GM19099 (cell line): ENCODE measurements at regions not wholly inside any gene's neighbourhood (a gene's known extent, or its start where the extent isn't known, plus 50 kb on each side); places are given as distances from the start of the nearest gene placed in this dataset.

Source experiments
- POLR2A ChIP-seq: IDR thresholded peaks from 3 replicates; pipeline ENCODE4 v1.6.1; 2011; ENCODE audit warnings: low read depth; ENCODE audit not compliant: insufficient read length; ENCODE audit errors: extremely low read depth

GRCh38 chr14:105924951-105925591, 398.7 kb downstream of the TMEM121 start:
- no peak for TF ChIP-seq POLR2A

DNA sequence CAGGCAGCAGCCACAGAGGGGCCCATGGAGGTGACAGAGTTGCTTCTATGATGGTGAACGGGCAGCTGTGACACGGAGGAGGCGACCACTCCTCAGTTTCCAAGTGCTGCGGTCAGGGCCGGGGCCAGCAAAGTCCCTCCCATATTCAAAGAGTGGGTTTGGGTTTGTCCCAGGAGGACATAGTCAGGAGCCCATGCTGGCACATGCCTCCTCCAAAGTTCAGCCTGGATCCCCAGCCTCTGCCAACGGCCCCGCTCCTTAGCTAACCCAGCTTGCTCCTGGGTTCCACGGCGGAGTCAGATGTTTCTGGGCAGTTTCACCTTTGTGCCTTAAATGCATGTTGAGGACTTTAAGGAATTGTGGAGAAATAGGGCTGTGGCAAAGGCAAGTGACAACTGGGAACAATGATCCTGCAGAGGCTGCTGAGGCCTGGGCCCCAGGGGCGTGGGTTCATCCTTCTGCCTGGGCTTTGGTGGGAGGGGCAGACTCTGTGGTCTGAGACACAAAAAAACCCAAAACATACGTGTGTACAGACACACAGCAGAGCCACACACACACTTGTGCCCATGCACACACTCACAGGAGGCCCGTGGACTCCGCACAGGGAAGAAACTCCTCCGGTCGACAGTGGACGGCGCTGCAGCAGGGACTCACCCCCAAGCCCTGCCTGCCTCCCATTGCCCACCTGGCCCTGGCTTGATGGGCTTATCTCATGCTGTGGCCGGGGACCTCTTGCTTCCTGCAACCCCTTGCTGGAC, 399.4 kb downstream of the TMEM121 start:
- TF ChIP-seq POLR2A: no peak

DNA sequence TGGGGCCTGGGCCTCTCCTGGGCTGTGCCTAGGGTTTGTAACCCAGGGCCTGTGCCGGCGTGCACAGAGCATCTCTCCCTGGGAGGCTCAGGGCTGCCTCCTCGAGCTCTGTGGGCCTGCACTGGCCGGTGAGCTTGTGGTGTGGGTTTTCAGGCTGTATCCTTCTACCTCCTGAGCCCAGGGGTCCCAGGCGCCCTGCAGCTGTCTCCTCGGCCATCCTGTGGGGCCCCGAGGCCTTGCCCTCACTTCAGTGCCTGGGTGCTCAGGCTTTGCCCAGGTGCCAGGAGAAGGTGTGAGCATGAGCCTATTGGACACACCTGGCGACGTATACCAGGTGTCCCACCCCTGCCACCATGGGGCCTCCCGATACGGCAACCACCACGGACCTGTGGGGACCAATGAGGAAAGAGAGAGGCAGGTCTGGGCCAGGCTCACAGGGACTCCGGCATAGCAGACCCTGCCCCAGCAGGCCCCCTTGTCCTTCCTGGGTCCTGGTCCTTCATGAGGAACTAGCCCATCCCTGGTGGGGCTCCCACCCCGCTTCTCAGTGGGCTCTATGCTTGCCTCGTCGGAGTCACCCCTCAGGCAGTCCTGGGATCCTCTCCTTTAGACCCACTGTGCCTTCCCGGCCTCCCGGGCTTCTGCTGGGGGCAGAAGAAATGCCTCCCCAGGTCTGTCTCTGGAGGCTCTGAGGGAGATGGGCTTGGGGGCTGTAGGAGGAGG, 400.2 kb downstream of the TMEM121 start:
- no peak for TF ChIP-seq POLR2A

DNA sequence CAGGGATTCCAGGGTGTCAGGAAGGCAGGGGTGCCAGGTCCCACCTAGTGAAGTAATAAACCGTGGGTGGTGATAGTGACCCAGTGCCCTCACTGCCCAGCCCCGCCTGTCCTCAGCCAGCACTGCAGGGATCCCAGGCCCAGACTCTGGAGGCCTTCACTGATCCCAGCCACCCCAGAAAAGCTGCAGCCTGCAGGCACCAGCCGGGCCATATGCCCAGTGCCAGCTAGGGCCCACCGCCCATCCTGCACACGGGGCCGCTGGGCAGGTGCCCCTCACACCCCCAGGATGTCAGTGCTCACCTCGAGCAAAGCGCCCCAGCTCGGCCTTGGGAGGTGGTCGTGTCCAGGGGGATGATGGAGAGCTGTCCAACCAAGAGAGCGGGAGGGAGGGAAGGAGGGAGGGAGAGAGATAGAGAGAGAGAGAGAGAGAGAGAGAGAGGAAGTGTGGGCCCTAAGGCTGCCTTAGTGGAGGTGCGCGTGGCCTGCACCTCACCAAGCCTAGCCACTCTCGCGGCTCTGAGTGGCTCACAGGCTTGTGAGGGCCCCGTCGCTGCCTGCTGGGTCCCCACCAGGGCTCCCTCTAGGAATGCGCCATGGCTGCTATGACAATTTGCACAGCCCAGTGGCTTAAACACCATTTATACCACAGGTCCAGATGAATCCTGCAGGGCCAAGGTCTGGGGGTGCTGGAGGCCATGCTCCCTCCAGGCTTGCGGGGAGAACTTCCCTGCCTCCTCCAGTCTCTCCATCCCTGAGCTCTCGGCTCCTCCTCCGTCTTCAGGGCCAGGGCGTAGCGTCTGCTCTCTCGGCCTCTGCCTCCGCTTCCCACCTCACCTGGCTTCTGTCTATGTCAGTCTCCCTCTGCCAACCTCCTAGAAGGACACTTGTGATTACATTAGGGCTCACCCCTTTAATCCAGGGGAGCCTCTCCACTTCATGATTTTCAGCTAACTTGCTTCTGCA, 401.0 kb downstream of the TMEM121 start:
- TF ChIP-seq POLR2A: peak; percentile 42

DNA sequence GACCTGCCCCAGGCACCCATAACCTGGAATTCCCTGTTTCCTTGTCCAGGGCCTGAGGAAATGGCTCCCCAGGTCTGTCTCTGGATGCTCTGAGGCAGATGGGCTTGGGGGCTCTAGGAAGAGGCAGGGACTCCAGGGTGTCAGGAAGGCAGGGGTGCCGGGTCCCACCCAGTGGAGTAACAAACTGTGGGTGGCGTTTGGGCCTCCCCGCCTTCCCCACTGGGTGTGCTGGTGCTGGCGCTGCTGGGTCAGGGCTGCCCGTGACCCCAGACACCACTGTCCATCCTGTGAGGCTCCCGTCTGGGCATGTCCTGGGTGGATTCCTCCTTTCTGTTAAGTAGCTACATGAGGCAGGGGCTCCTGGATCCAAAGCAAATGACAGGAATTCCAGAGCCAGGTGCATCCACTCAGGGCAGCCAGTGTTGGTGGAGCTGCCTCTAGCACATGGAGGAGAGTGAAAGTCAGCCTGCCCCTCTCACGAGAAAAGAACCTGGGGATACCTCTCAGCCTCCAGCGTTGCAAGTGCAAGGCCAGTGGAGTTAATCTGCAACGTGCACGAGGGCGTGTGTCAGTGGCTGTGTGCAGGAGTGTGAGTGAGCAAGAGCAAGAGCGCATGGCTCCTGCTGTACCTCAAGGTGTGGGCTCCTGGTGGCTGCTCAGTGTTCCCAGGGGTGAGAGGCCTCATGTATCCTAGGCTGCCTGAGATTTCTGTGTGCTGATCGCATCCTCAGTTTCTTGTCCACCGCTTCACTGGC, 403.1 kb downstream of the TMEM121 start:
- TF ChIP-seq POLR2A: peak; percentile 40

DNA sequence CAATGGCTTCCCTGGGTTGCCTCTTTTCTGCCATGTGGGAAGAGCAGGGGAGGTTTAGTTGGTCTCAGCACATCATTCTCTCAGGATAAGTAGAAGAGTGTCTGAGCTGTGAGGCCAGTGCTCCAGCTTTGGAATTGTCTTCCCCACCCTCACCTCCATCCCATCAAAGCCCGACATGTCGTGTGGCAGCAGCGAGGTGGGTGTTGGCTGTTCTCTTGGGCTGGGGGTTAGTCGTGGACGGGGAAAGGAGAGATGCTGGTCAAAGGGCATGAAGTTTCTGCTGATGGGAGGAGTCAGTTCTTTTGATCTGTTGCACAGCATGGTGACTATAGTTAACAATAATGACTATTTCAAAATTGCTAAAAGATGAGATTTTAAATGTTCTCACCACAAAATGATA, 404.2 kb downstream of the TMEM121 start:
- no peak for TF ChIP-seq POLR2A

GRCh38 chr14:105931808-105932483, 405.6 kb downstream of the TMEM121 start:
- TF ChIP-seq POLR2A: no peak

- TF ChIP-seq POLR2A: no peak
These were observed 406.9 kb downstream of the TMEM121 start for GRCh38 chr14:105933238-105933637.

- no peak for TF ChIP-seq POLR2A
These were observed 409.0 kb downstream of the TMEM121 start for GRCh38 chr14:105935384-105935783.

DNA sequence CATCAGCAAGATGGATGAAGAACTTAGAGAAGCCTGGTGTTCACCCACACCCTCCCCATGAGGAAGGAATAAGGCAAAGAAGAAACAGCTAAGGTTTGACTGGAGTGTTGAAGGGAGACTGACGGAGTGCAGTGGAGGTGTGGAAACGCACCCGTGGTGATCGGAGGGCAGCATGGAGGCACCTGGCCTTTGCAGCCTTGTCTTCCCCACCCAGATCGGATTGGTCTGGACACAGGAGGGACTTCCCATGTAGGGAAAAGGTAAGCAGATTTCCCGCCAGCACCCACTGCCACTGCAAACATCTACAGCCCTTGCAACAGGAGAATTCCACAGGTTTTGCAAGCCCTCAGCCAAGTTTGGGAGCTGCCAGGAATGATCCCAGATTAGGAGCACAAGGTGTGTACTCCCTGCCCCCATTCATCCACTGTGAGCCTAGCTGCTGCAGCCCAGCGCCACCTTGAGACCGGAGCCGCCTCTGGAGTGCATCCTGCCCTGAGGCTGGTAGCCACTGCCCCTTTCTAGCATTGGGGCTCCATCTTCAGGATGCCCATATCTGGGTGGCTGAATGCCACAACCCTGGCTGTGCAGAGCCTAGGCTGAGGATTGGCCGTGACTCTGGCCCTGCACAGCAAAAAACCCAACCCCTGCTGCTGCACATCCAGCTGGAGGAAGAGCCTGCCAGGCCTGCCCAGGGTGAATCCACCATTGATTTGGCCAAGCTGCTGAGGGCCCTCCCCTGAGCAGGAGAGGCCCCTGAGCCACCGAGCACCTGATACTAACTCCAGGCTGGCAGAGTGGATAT, 411.1 kb downstream of the TMEM121 start:
- TF ChIP-seq POLR2A: no peak

GRCh38 chr14:105938055-105938863, 411.9 kb downstream of the TMEM121 start:
- no peak for TF ChIP-seq POLR2A

DNA sequence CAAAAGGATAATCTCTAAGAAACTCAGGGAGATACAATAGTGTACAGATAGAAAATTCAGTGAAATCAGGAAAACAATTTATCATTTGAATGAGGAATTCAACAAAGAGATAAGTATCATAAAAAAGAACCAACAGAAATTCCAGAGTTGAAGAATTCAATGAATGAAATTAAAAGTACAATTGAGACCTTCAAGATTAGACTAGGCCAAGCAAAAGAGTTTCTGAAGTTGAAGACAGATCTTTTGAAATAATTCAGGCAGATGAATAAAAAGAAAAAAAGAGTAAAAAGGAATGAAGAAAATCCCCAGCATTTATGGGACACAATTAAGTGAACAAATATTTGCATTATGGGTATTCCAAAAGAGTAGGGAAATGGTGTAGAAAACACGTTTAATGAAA, 412.6 kb downstream of the TMEM121 start:
- no peak for TF ChIP-seq POLR2A
